Activated naive CD4-positive, alpha-beta T cell treated with anti-CD3 and anti-CD28 coated beads, Interleukin-2, amount 50 U/mL, for 16 hours (primary cell): ENCODE measurements at regions not wholly inside any gene's neighbourhood (a gene's known extent, or its start where the extent isn't known, plus 50 kb on each side); places are given as distances from the start of the nearest gene placed in this dataset.

Source experiments
- DNase-seq: peaks from one replicate; pipeline ENCODE4 v3.0.0-alpha.2; 2020

DNA sequence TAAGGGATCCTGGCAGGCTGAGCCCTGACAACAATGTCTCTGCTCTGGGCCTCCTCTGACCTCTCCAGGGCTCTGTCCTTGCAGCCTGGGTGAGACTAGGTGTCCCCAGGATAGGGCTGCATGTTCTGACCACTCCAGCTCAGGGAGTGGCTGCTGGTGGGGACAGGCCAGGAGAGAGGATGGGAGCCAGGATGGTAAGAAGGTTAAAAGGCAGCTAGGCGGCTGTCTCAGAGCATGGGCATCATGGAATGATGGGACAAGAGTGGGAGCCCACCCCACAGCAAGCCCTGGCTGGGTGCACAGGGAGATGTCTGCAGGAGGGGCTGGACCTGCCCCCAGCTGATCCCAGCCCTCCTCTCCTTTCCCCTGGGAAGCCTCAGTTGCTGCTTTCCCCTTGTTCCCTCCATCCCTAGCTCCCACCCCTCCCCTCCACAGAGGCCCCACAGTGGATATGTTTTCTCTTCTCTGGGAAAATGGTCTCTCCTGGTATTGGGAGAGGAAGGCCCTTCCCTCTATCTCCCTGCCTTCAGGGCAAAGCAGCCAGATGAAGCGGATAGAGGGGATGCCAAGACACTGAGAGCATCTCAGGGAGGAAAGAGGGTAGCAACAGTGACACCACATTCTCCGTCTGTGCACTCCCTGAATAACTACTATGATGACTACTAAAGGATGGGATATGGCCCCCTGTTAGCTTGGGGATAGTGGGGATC is 334.3 kb downstream of the DYSF start:
- DNase-seq = no peak

- DNase-seq = no peak
Measured at GRCh38 chr2:71787108-71787415, 333.7 kb downstream of the DYSF start.

GRCh38 chr2:71786291-71787107 is 333.1 kb downstream of the DYSF start:
- DNase-seq = no peak

GRCh38 chr2:71785516-71785981 is 332.2 kb downstream of the DYSF start:
- no peak for DNase-seq

GRCh38 chr2:71784734-71785511 is 331.6 kb downstream of the DYSF start:
- DNase-seq = no peak

DNA sequence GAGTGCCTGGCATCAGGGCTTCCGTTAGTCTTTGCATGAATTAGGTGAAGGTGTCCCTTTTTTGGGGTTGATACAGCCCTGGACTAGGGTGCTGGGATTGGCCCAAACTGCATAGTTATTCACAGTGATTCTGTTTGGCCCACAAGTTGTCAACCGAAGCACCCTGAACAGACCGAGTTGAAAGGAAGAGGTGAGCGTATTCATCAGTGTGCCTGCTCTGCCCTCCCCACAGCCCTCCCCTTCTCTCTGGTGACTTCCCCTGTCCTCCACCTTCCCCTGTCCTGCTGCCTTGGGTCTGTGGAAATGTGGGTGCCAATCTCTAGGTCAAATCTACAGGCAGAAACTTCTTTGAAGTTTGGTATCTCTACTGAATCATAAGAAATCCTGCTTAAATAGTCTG is 330.5 kb downstream of the DYSF start:
- DNase-seq = no peak

- no peak for DNase-seq
Measured at GRCh38 chr2:71783215-71783614, 329.9 kb downstream of the DYSF start.

GRCh38 chr2:71782323-71782722 is 329.0 kb downstream of the DYSF start:
- no peak for DNase-seq

GRCh38 chr2:71781695-71782228 is 328.4 kb downstream of the DYSF start:
- no peak for DNase-seq

GRCh38 chr2:71780162-71780561 is 326.8 kb downstream of the DYSF start:
- no peak for DNase-seq

DNA sequence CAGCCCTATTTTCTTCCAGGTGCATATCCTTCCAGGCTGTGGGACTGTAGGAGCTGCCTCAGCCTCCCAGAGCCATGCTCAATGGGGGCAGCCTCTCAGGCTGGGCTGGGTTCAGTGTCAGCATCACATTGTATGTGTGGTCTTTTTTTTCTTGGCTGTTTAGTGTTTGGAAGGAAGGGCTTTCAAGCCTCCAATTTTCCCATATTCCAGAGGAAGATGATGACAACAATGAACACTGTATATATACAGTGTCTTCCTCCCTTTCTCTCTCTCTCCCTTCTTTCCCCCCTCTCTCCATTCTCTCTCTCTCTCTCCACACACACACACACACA is 326.4 kb downstream of the DYSF start:
- no peak for DNase-seq

DNA sequence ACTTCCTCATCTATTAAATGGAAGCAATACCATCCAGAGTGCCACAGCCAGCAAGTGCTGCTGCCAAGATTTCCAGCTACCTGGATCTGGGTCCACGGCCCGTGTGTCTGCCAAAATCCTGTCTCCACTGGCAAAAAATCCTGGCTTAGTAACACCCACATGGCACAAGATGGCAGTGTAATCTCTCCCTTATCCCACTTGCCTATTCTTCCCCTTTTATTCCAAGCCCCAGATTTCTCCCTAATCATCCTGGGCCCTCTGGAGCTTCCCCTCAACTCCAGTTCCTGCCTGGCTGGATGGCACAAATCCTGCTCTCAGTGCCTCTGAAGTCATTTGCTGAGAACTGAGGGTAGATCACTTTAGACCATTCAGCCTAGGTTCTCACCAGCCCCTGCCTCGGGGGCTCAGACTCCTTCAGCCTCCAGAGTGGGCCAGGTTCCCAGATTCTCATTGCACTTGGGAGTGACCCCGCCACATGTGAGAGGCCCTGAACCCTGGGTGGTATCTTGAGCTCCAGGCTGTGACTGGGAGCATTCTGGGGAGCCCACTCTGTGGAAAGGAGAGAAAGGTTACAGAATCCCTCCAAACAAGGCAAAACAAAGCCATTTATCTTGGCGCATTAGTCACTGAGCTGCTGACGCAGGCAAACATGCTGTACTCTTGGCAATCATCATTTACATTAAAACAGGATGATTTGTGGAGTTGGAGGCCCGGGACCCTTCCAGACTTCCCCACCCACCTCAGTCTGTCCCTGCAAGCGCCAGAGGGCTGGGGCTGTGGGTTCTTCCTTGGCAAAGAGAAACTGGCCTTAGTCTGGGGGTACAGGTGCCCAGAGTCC is 325.8 kb downstream of the DYSF start:
- DNase-seq = no peak

DNA sequence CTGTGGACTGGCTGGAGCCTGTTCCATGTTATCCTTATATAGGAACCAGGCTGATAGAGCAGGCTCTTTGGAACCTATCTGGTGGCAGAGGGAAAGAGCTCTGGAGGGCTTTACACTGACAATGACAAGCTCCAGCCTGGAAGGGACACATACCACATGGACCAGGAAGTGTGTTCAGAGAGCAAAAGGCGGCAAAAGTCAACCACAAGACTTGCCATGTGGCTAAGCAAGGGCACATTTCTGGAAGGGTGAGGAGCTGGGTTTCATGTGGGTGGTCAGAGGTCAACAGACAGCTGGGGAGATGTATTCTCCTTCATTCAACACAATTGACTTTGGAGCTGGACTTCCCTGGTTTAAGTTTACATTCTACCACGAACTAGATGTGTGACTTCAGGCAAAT is 325.2 kb downstream of the DYSF start:
- no peak for DNase-seq

DNA sequence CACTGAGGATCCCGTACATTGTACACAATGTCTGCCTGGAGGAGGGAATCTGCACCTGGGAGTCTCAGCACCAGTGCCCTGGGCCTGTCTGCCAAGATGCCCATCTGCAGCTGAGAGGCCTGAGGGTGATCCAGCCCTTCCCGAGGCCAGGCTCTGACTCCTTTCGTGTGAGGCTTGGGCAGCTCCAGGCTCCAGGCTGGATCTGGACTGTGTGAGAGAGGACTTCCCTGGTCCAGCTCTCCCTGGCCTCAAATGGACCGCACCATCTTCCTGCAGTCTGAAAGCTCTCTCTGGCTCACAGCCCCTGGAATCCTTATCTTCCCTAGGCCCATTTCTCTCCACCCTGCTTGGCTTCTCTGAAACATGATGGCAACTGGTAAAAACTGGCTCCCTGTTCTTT is 324.6 kb downstream of the DYSF start:
- DNase-seq = no peak

DNA sequence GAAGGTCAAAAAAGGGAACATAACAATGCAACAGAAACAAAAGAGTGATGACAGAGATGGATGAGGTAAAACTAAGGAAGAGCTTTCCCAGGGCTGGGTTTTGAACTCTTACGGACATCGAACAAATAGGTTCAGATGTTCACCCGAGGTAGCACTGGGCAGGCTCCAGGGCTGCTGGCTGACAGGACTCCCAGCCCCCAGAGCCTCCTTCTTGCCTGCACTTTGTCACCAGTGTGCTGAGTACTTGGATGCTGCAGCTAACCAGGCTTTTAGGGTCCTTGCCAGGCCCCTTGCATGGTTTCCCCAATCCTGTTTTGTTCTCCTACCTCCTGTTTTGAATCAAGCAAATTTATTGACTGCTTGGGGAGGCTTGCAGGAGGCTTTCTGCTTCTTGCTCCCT is 322.9 kb downstream of the DYSF start:
- DNase-seq = no peak

DNA sequence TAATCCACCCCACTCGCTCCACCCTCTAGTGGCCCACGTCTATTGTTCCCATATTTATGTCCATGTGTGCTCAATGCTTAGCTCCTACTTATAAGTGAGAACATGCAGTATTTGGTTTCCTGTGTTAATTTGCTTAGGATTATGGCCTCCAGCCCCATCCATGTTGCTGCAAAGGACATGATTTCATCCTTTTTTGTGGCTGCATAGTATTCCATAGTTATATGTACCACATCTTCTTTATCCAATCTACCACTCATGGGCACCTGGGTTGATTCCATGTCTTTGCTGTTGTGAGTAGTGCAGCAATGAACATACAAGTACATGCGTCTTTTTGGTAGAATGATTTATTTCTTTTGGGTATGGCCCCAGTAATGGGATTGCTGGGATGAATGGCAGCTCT is 319.9 kb downstream of the DYSF start:
- no peak for DNase-seq

- no peak for DNase-seq
Measured at GRCh38 chr2:71772510-71773172, 319.3 kb downstream of the DYSF start.

GRCh38 chr2:71767663-71768062 is 314.3 kb downstream of the DYSF start:
- no peak for DNase-seq

DNA sequence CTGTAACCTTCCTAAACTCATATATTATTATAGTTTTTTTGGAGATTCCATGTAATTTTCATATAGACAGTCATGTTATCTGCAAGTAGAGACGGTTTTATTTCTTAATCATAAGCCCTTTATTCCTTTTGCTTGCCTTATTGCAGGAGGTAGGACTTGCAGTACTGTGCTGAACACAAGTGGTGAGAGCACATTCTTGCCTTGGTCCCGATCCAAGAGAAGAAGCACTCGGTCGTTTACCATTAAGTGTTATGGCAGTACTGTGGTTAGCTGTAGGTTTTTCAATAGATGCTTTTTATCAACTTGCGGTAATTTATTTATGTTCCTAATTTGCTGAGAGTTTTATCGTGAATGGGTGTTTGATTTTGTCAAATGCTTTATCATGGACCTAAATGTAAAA is 305.7 kb downstream of the DYSF start:
- no peak for DNase-seq

GRCh38 chr2:71757351-71757750 is 304.0 kb downstream of the DYSF start:
- DNase-seq = no peak

- DNase-seq = no peak
Measured at GRCh38 chr2:71756280-71756906, 303.0 kb downstream of the DYSF start.

DNA sequence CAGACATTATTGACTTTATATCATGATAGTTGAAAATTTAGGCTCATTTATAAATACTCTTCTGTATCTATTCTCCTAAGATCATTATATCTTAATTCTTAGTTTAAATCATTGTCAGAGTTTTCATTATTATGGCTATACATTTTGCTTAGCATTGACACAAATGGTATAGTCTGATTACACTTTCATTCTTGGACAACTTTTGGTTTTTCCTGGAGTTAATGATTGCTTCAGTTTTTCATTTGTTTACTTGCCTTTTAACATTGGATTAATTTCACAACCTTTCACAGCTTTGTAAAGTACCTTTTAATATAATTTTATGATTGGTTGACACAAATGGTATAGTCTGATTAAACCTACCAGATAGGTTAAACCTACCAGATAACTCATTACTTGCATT is 298.2 kb downstream of the DYSF start:
- DNase-seq = no peak
